Ishikawa (cell line): ENCODE measurements at regions not wholly inside any gene's neighbourhood (a gene's known extent, or its start where the extent isn't known, plus 50 kb on each side); places are given as distances from the start of the nearest gene placed in this dataset.

ENCODE experiments used
- CEBPB ChIP-seq: IDR thresholded peaks from 2 replicates; pipeline ENCODE4 v1.6.1; 2012
- CREB1 ChIP-seq: IDR thresholded peaks from 2 replicates; pipeline ENCODE4 v1.6.1; 2012; ENCODE audit warnings: low read depth
- EGR1 ChIP-seq: IDR thresholded peaks from 2 replicates; pipeline ENCODE4 v1.6.1; 2012
- EP300 ChIP-seq: IDR thresholded peaks from 2 replicates; pipeline ENCODE4 v1.6.1; 2012; ENCODE audit warnings: borderline replicate concordance
- TAF1 ChIP-seq: IDR thresholded peaks from 2 replicates; pipeline ENCODE4 v1.6.1; 2012; ENCODE audit warnings: low read depth, mild to moderate bottlenecking
- YY1 ChIP-seq: IDR thresholded peaks from 2 replicates; pipeline ENCODE4 v1.6.1; 2012; ENCODE audit warnings: low read depth
- ZBTB7A ChIP-seq: IDR thresholded peaks from 2 replicates; pipeline ENCODE4 v1.6.1; 2012; ENCODE audit warnings: low read depth
- TF ChIP-seq, protein P1 (sequence below): IDR thresholded peaks from 2 replicates; pipeline ENCODE4 v1.6.1; 2012; ENCODE audit warnings: low read depth, mild to moderate bottlenecking
- TF ChIP-seq, protein P2 (sequence below): IDR thresholded peaks from 2 replicates; pipeline ENCODE4 v1.6.1; 2012
- TF ChIP-seq, protein P3 (sequence below): IDR thresholded peaks from 2 replicates; pipeline ENCODE4 v1.6.1; 2012

GRCh38 chr15:94061041-94061440 lies 170.3 kb upstream of the MCTP2 start:
- TF ChIP-seq, protein P1, sequence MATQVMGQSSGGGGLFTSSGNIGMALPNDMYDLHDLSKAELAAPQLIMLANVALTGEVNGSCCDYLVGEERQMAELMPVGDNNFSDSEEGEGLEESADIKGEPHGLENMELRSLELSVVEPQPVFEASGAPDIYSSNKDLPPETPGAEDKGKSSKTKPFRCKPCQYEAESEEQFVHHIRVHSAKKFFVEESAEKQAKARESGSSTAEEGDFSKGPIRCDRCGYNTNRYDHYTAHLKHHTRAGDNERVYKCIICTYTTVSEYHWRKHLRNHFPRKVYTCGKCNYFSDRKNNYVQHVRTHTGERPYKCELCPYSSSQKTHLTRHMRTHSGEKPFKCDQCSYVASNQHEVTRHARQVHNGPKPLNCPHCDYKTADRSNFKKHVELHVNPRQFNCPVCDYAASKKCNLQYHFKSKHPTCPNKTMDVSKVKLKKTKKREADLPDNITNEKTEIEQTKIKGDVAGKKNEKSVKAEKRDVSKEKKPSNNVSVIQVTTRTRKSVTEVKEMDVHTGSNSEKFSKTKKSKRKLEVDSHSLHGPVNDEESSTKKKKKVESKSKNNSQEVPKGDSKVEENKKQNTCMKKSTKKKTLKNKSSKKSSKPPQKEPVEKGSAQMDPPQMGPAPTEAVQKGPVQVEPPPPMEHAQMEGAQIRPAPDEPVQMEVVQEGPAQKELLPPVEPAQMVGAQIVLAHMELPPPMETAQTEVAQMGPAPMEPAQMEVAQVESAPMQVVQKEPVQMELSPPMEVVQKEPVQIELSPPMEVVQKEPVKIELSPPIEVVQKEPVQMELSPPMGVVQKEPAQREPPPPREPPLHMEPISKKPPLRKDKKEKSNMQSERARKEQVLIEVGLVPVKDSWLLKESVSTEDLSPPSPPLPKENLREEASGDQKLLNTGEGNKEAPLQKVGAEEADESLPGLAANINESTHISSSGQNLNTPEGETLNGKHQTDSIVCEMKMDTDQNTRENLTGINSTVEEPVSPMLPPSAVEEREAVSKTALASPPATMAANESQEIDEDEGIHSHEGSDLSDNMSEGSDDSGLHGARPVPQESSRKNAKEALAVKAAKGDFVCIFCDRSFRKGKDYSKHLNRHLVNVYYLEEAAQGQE, result no peak
- no peak for TF ChIP-seq TAF1
- no peak for TF ChIP-seq CEBPB
- TF ChIP-seq ZBTB7A, result no peak
- TF ChIP-seq, protein P2, sequence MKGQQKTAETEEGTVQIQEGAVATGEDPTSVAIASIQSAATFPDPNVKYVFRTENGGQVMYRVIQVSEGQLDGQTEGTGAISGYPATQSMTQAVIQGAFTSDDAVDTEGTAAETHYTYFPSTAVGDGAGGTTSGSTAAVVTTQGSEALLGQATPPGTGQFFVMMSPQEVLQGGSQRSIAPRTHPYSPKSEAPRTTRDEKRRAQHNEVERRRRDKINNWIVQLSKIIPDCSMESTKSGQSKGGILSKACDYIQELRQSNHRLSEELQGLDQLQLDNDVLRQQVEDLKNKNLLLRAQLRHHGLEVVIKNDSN, result no peak
- no peak for TF ChIP-seq EP300
- no peak for TF ChIP-seq CREB1
- no peak for TF ChIP-seq YY1
- TF ChIP-seq, protein P3, sequence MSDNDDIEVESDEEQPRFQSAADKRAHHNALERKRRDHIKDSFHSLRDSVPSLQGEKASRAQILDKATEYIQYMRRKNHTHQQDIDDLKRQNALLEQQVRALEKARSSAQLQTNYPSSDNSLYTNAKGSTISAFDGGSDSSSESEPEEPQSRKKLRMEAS, result no peak
- TF ChIP-seq EGR1, result no peak
